T47D (cell line): ENCODE measurements at regions not wholly inside any gene's neighbourhood (a gene's known extent, or its start where the extent isn't known, plus 50 kb on each side); places are given as distances from the start of the nearest gene placed in this dataset.

Experiments
- DNase-seq, 2 experiments: peaks; one replicate each; pipeline versions ENCODE4 v3.0.0 to v3.0.0-alpha.2; 2011 to 2012; ENCODE audit warnings: low read depth in 1 of 2, low spot score in 1 of 2
- JUND ChIP-seq: IDR thresholded peaks from 2 replicates; pipeline ENCODE4 v1.6.1; 2012; ENCODE audit warnings: low read depth
- in situ Hi-C: cut with HindIII; loops from 2 replicates; pipeline ENCODE4 v1.10.0; 2016; ENCODE audit warnings: low sequenced_read_pairs, low pct_unique_long_range_greater_than_20kb

- DNase-seq, result no peak
- no peak for TF ChIP-seq JUND
- in situ Hi-C loops, result no loop called here
These were observed 75.9 kb upstream of the CST7 start for GRCh38 chr20:24873025-24873620.

- in situ Hi-C loops, result no loop called here
- DNase-seq, result no peak
- no peak for TF ChIP-seq JUND
These were observed 74.0 kb upstream of the CST7 start for GRCh38 chr20:24875078-24875477.

- no peak for DNase-seq
- in situ Hi-C loops, result no loop called here
- TF ChIP-seq JUND, result no peak
These were observed 71.4 kb upstream of the CST7 start for GRCh38 chr20:24877652-24878051.

DNA sequence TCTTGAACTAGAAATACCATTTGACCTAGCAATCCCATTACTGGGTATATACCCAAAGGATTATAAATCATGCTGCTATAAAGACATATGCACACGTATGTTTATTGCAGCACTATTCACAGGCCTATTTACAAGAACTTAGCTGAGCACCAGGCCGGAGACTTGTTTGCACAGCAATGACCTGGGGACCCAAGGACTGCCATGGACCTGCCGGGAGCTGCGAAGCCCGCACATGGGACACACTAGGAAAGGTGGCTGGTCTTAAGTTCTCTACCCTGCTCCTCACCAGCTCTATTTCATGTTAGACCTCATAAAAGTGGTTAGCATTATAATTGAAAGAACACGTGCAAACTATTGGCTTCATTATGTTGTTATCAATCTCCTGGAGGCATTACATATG is 70.4 kb upstream of the CST7 start:
- in situ Hi-C loops, result no loop called here
- no peak for DNase-seq
- TF ChIP-seq JUND, result no peak

DNA sequence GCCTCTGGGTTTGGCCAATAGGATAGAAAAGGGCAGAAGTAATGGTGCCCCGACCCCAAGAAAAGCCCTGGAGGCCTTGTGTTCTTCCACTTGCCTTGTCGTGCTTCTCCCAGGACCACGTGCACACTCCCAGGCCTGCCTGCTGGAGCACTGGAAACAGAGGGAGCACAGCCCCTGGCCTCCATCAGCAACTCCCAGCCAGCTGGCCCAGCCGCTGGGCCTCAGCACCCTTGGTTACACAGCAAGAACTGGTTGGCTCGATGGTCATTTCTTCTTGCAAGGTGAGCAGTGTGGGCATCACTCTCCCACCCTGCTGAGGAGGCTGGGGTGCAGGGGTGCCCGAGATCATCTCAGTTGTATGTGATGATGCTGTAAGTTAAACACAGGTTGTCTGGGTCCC is 69.2 kb upstream of the CST7 start:
- no peak for TF ChIP-seq JUND
- DNase-seq, result no peak
- in situ Hi-C loops, result no loop called here

DNA sequence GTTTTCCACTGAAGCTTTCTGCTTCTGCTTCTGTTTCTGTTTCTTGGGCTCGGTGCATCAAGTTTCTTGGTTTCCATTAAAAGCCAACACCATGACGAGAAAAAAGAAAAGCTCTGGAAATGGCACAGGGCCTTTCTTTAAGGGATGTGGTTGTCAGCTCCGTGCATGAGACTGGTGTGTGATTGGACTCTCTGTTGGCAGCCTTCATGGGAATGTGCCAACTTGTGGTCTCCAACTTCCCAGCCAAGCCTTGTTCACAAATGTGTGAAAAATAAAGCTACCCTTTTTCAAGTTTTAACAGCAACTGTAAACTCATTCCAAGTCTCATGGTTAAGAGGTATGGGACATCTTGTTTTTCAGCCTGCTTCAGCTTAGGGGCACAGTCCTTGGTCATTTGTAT is 68.7 kb upstream of the CST7 start:
- in situ Hi-C loops, result no loop called here
- no peak for TF ChIP-seq JUND
- no peak for DNase-seq

DNA sequence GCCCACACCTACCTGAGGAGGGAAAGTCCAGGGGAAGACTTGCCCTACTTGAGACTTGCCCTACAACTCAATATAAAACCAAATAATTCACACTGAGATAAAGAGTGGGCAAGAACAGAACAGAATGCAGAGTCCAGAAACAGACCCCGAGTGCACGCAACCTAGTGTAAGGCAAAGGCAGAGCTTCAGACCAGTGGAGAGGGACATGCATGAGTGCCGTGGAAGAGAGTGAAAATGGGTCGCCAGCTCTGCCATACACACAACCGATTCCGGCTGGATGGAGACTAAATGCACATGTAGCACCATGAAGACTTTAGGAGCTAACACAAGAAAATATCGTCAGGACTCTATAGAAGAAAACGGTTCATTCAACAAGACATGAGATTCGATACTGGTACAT is 58.8 kb upstream of the CST7 start:
- no peak for DNase-seq
- in situ Hi-C loops, result no loop called here
- TF ChIP-seq JUND, result no peak

- TF ChIP-seq JUND, result no peak
- no peak for DNase-seq
- in situ Hi-C loops, result no loop called here
These were observed 57.3 kb upstream of the CST7 start for GRCh38 chr20:24891546-24892393.

GRCh38 chr20:24892522-24892921 is 56.5 kb upstream of the CST7 start:
- TF ChIP-seq JUND, result no peak
- DNase-seq, result no peak
- in situ Hi-C loops, result no loop called here

DNA sequence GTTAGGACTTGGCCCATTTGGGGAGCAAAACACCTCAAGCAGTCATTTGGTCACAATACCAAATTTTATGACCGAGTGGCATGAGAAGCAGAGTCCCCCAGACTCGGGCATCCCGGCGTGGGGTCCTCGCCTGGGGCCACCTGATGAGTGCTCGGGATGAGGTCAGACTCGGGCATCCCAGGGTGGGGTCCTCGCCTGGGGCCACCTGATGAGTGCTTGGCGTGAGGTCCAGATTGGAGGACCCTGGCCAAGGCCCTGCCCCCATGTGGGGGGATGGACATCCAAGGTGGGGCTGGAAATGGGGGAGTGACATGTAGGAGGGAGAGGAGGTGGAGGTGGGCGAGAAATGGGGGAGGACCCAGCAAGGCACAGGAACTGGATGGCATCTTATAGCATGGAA is 56.1 kb upstream of the CST7 start:
- TF ChIP-seq JUND, result no peak
- in situ Hi-C loops, result no loop called here
- no peak for DNase-seq

- in situ Hi-C loops, result no loop called here
- no peak for TF ChIP-seq JUND
- DNase-seq, result no peak
These were observed 54.6 kb upstream of the CST7 start for GRCh38 chr20:24894488-24894887.

DNA sequence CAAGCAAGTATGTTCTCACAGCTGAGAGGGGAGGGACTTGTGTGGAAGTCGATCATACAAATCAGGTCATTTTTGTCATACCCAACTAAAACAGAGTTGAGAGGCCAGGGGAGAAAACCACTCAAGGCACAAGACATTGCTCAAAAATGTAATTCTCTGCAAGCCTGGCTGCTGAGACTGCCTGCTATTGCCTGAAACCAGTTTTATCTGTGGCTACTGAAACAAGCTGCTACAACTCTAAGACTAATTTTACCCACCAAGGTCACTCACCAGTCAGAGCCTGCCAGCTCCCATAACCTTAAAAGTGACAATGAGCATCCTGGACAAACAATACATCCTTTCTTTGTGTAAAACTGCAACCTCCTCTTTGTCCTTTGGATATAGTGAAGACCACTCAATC is 54.1 kb upstream of the CST7 start:
- in situ Hi-C loops, result no loop called here

DNA sequence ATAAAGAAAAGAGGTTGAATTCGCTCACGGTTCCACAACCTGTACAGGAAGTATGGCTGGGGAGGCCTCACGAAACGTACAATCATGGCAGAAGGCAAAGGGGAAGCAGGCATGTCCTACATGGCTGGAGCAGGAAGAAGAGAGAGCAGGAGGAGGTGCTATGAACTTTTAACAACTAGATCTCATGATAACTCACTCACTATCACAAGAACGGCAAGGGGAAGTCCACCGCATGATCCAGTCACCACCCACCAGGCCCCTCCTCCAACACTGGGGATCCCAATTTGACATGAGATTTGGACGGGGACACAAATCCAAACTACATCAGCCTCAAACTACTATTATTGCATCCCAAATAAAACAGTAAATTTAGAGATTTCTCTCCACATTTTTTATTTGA is 53.6 kb upstream of the CST7 start:
- no peak for TF ChIP-seq JUND
- in situ Hi-C loops, result no loop called here
- no peak for DNase-seq

More for the DNA sequence above, 54.1 kb upstream of the CST7 start:
- no peak for TF ChIP-seq JUND
- DNase-seq, result no peak
